ENCODE measurements at regions not wholly inside any gene's neighbourhood (a gene's known extent, or its start where the extent isn't known, plus 50 kb on each side); places are given as distances from the start of the nearest gene placed in this dataset.

DNA sequence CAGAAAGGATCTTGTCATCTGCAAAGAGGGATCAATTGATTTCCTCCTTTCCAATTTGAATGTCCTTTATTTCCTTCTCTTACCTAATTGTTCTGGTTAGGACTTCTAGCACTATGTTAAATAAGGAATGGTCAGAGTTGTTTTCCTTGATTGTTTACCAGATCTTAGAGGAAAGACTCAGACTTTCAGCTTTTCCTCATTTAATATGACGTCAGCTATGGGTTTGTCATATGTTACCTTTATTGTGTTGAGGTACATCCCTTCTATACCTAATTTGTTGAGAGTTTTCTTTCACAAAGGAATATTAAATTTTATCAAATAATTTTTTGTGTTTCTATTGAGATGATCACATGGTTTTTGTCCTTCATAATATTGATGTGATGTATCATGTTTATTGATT is 656.5 kb upstream of the GRAMD2B start:
- H3K9me3 Mint-ChIP-seq: peaks cover 8 to 25% (median 13%) of the 10 kb centered on the region in 3 donors
- H3K4me1 ChIP-seq (ENCODE audit: control insufficient read depth in 1 of 2, extremely low read depth in 1 of 2, insufficient read depth in 2 of 2, low read length in 2 of 2): no peaks in the 10 kb centered on the region
- ChIA-PET CTCF (no interaction called here), POLR2A (no interaction called here)
- no peak overlapping the region for H3K4me3 Mint-ChIP-seq
- H3K27me3 Mint-ChIP-seq: no peaks in the 10 kb centered on the region
- H3K36me3 Mint-ChIP-seq: no peaks in the 10 kb centered on the region
- H3K27ac ChIP-seq (ENCODE audit: low read length): no peak overlapping the region
- DNase-seq: no peak
- H3K4me3 ChIP-seq (ENCODE audit: control insufficient read depth in 1 of 2, extremely low read depth in 1 of 2, low read length in 1 of 2): no peak overlapping the region
- H3K9me3 ChIP-seq: no peaks in the 10 kb centered on the region
- no peak for ATAC-seq (replicated peaks in 1 of 4)
- H3K4me1 Mint-ChIP-seq: no peaks in the 10 kb centered on the region
- H3K36me3 ChIP-seq (ENCODE audit: control insufficient read depth in 2 of 2, extremely low read depth in 1 of 2, insufficient read depth in 1 of 2, low read length in 1 of 2): no peaks in the 10 kb centered on the region
- H3K27ac Mint-ChIP-seq: no peak overlapping the region
- no peaks in the 10 kb centered on the region for H3K27me3 ChIP-seq (replicated peaks in 1 of 2; ENCODE audit: control insufficient read depth in 2 of 2, extremely low read depth in 1 of 2, insufficient read depth in 2 of 2, low read length in 1 of 2)
- no CpG with 5 or more reads among the region's 1 CpG for WGBS (ENCODE audit: insufficient coverage)

DNA sequence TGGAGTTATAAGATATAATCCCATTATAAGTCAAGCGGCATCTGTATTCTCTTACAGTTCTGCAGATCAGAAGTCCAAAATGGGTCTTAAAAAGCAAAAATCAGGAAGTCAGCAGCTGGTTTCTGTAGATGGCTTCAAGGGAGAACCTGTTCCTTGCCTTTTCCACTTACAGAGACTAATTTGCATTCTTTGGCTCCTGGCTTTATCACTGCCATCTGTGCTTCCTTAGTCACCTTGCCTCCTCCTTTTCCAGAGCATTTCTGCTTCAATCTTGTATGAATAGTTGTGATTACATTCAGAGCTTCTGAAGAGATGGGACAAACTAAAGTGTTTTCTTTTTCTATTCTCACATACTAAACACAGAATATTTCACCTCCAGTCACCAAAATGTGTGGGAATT is 647.3 kb upstream of the GRAMD2B start:
- no peak overlapping the region for H3K4me3 Mint-ChIP-seq
- H3K27ac Mint-ChIP-seq: no peak overlapping the region
- DNase-seq (no peak), ATAC-seq (replicated peaks in 1 of 4) (no peak)
- Histone ChIP-seq H3K4me3 (ENCODE audit: control insufficient read depth in 1 of 2, extremely low read depth in 1 of 2, low read length in 1 of 2) (no peak overlapping the region), H3K36me3 (ENCODE audit: control insufficient read depth in 2 of 2, extremely low read depth in 1 of 2, insufficient read depth in 1 of 2, low read length in 1 of 2) (no peaks in the 10 kb centered on the region), H3K27me3 (replicated peaks in 1 of 2; ENCODE audit: control insufficient read depth in 2 of 2, extremely low read depth in 1 of 2, insufficient read depth in 2 of 2, low read length in 1 of 2) (no peaks in the 10 kb centered on the region), H3K4me1 (ENCODE audit: control insufficient read depth in 1 of 2, extremely low read depth in 1 of 2, insufficient read depth in 2 of 2, low read length in 2 of 2) (no peaks in the 10 kb centered on the region), H3K27ac (ENCODE audit: low read length) (no peak overlapping the region), H3K9me3 (no peaks in the 10 kb centered on the region)
- H3K27me3 Mint-ChIP-seq: no peaks in the 10 kb centered on the region
- ChIA-PET CTCF (no interaction called here), POLR2A (no interaction called here)
- no peaks in the 10 kb centered on the region for H3K36me3 Mint-ChIP-seq
- 80% methylated on average over 1 of the region's 1 CpG for WGBS (ENCODE audit: insufficient coverage)
- H3K4me1 Mint-ChIP-seq: no peaks in the 10 kb centered on the region
- H3K9me3 Mint-ChIP-seq: peaks cover 5 to 17% (median 8%) of the 10 kb centered on the region in 3 donors

DNA sequence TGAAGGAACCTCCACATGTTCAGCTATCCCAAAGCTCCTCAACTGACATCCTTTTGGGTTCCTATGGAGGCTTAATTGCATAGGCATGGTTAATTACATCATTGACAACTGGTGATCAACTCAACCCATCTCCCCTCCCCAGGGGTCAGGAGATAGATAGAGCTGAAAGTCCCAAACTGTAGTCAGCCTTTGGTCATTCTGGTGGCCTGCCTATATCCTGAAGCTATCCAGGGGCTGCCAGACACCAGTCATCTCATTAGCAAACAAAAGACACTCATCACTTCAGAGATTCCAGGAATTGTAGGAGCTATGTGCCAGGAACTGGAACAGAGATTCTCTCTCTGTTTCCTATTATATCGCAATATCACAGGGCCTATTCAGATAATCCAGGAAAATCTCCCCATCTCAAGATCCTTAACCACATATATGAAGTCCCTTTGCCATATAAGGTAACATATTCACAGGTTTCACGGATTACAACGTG is 646.5 kb upstream of the GRAMD2B start:
- Mint-ChIP-seq H3K27me3 (no peaks in the 10 kb centered on the region), H3K27ac (no peak overlapping the region), H3K4me3 (no peak overlapping the region), H3K4me1 (no peaks in the 10 kb centered on the region), H3K36me3 (no peaks in the 10 kb centered on the region), H3K9me3 (peaks cover 5 to 17% (median 8%) of the 10 kb centered on the region in 3 donors)
- ChIA-PET CTCF (no interaction called here), POLR2A (no interaction called here)
- no peak for DNase-seq
- Histone ChIP-seq H3K9me3 (no peaks in the 10 kb centered on the region), H3K4me1 (ENCODE audit: control insufficient read depth in 1 of 2, extremely low read depth in 1 of 2, insufficient read depth in 2 of 2, low read length in 2 of 2) (no peaks in the 10 kb centered on the region), H3K27ac (ENCODE audit: low read length) (no peak overlapping the region), H3K36me3 (ENCODE audit: control insufficient read depth in 2 of 2, extremely low read depth in 1 of 2, insufficient read depth in 1 of 2, low read length in 1 of 2) (no peaks in the 10 kb centered on the region), H3K4me3 (ENCODE audit: control insufficient read depth in 1 of 2, extremely low read depth in 1 of 2, low read length in 1 of 2) (no peak overlapping the region), H3K27me3 (replicated peaks in 1 of 2; ENCODE audit: control insufficient read depth in 2 of 2, extremely low read depth in 1 of 2, insufficient read depth in 2 of 2, low read length in 1 of 2) (no peaks in the 10 kb centered on the region)
- WGBS (ENCODE audit: insufficient coverage): no CpG with 5 or more reads among the region's 3 CpGs
- ATAC-seq (replicated peaks in 1 of 4): no peak

DNA sequence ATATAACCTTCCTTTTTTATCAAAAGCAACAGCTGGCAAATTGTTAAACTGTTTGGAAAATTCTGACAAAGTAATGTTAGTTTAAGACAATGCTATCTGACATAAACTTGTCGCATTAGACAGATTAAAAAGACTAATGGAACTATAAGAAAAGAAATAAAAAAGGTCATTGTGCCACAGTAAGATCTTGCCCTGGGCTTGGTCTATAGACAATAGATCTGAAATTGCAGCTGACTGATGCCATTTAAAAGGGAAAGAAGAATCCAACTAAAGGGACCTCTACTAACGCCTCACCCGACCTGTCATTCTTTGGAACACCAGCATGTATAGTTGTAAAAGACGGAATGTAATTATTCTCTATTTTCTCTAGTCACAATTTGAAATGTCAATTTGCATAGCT is 644.4 kb upstream of the GRAMD2B start:
- Mint-ChIP-seq H3K27me3 (no peaks in the 10 kb centered on the region), H3K4me1 (no peaks in the 10 kb centered on the region), H3K27ac (no peak overlapping the region), H3K9me3 (peaks cover 7 to 14% (median 7%) of the 10 kb centered on the region in 3 donors), H3K4me3 (no peak overlapping the region), H3K36me3 (no peaks in the 10 kb centered on the region)
- H3K9me3 ChIP-seq: no peaks in the 10 kb centered on the region
- POLR2A ChIA-PET: no interaction called here
- CTCF ChIA-PET: no interaction called here
- DNase-seq (no peak), ATAC-seq (replicated peaks in 1 of 4) (no peak)
- H3K36me3 ChIP-seq (ENCODE audit: control insufficient read depth in 2 of 2, extremely low read depth in 1 of 2, insufficient read depth in 1 of 2, low read length in 1 of 2): no peaks in the 10 kb centered on the region
- WGBS (ENCODE audit: insufficient coverage): 100% methylated on average over 1 of the region's 4 CpGs
- no peak overlapping the region for H3K4me3 ChIP-seq (ENCODE audit: control insufficient read depth in 1 of 2, extremely low read depth in 1 of 2, low read length in 1 of 2)
- H3K27me3 ChIP-seq (replicated peaks in 1 of 2; ENCODE audit: control insufficient read depth in 2 of 2, extremely low read depth in 1 of 2, insufficient read depth in 2 of 2, low read length in 1 of 2): no peaks in the 10 kb centered on the region
- no peaks in the 10 kb centered on the region for H3K4me1 ChIP-seq (ENCODE audit: control insufficient read depth in 1 of 2, extremely low read depth in 1 of 2, insufficient read depth in 2 of 2, low read length in 2 of 2)
- H3K27ac ChIP-seq (ENCODE audit: low read length): no peak overlapping the region

DNA sequence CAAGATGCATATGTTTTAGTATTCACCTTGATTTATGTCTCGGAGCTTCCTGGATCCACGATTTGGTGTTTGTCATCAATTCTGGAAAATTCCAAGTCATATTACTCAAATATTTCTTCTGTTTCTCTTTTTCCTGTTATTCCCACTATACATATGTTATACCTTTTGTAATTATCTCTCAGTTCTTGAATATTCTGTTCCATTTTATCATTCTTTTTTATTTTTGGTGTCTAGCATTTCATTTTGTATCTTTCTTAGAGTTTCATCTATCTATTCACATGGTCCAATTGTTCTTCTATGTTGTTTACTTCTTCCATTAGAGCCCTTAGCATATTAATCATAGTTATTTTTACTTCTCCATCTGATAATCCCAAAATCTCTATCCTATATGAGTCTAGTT is 637.8 kb upstream of the GRAMD2B start:
- Mint-ChIP-seq H3K27me3 (no peaks in the 10 kb centered on the region), H3K4me3 (no peak overlapping the region), H3K9me3 (peaks cover 4 to 7% (median 5%) of the 10 kb centered on the region in 3 donors), H3K4me1 (no peaks in the 10 kb centered on the region), H3K27ac (no peak overlapping the region), H3K36me3 (no peaks in the 10 kb centered on the region)
- Histone ChIP-seq H3K4me1 (ENCODE audit: control insufficient read depth in 1 of 2, extremely low read depth in 1 of 2, insufficient read depth in 2 of 2, low read length in 2 of 2) (no peaks in the 10 kb centered on the region), H3K27me3 (replicated peaks in 1 of 2; ENCODE audit: control insufficient read depth in 2 of 2, extremely low read depth in 1 of 2, insufficient read depth in 2 of 2, low read length in 1 of 2) (no peaks in the 10 kb centered on the region), H3K36me3 (ENCODE audit: control insufficient read depth in 2 of 2, extremely low read depth in 1 of 2, insufficient read depth in 1 of 2, low read length in 1 of 2) (no peaks in the 10 kb centered on the region), H3K9me3 (no peaks in the 10 kb centered on the region), H3K4me3 (ENCODE audit: control insufficient read depth in 1 of 2, extremely low read depth in 1 of 2, low read length in 1 of 2) (no peak overlapping the region), H3K27ac (ENCODE audit: low read length) (no peak overlapping the region)
- ChIA-PET CTCF (no interaction called here), POLR2A (no interaction called here)
- WGBS (ENCODE audit: insufficient coverage): no CpG with 5 or more reads among the region's 2 CpGs
- DNase-seq (no peak), ATAC-seq (replicated peaks in 1 of 4) (no peak)

DNA sequence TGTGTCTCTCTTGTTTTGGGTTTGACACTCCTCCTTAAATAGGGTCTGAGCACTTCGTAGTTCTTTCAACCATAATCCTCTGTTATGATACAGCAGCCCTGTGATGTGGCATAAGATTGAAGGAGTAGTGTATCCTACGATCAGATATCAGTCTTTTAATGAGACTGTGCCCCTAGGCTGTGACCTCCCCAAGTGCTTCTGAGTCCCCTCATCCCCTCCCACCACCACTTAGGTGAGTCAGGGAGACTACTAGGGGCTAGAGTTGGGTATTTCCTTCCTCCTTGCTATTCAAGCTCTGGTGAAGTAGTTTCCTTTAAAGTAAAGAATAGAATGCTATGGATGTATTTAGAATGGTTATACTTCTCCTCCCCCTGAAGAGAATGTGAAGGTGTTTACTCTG is 637.2 kb upstream of the GRAMD2B start:
- WGBS (ENCODE audit: insufficient coverage): no CpG with 5 or more reads among the region's 2 CpGs
- ATAC-seq (replicated peaks in 1 of 4): no peak
- Mint-ChIP-seq H3K27ac (no peak overlapping the region), H3K36me3 (no peaks in the 10 kb centered on the region), H3K4me3 (no peak overlapping the region), H3K4me1 (no peaks in the 10 kb centered on the region), H3K9me3 (peaks cover 4 to 7% (median 5%) of the 10 kb centered on the region in 3 donors), H3K27me3 (no peaks in the 10 kb centered on the region)
- ChIA-PET POLR2A (no interaction called here), CTCF (no interaction called here)
- Histone ChIP-seq H3K36me3 (ENCODE audit: control insufficient read depth in 2 of 2, extremely low read depth in 1 of 2, insufficient read depth in 1 of 2, low read length in 1 of 2) (no peaks in the 10 kb centered on the region), H3K27ac (ENCODE audit: low read length) (no peak overlapping the region), H3K4me3 (ENCODE audit: control insufficient read depth in 1 of 2, extremely low read depth in 1 of 2, low read length in 1 of 2) (no peak overlapping the region), H3K9me3 (no peaks in the 10 kb centered on the region), H3K4me1 (ENCODE audit: control insufficient read depth in 1 of 2, extremely low read depth in 1 of 2, insufficient read depth in 2 of 2, low read length in 2 of 2) (no peaks in the 10 kb centered on the region), H3K27me3 (replicated peaks in 1 of 2; ENCODE audit: control insufficient read depth in 2 of 2, extremely low read depth in 1 of 2, insufficient read depth in 2 of 2, low read length in 1 of 2) (no peaks in the 10 kb centered on the region)
- no peak for DNase-seq

DNA sequence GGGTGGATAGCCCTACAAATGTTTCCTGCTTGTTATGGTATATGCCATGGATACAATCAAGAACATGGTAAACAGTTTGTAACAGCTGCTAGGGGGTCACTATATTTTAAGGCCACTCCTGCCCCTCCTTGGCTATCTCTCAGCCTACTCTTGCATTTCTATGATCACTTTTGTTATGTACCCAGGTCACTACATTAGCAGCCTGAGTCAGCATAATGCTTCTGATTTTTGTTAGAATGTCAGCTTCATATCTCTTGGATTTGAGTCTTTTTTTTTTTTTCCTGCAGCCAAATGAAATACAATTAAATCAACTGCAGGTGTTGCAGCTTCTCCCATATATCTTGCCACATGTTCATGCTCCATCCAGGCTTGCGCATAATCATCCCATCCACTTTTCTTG is 629.7 kb upstream of the GRAMD2B start:
- Histone ChIP-seq H3K27ac (ENCODE audit: low read length) (no peak overlapping the region), H3K4me1 (ENCODE audit: control insufficient read depth in 1 of 2, extremely low read depth in 1 of 2, insufficient read depth in 2 of 2, low read length in 2 of 2) (no peaks in the 10 kb centered on the region), H3K9me3 (no peaks in the 10 kb centered on the region), H3K4me3 (ENCODE audit: control insufficient read depth in 1 of 2, extremely low read depth in 1 of 2, low read length in 1 of 2) (no peak overlapping the region), H3K36me3 (ENCODE audit: control insufficient read depth in 2 of 2, extremely low read depth in 1 of 2, insufficient read depth in 1 of 2, low read length in 1 of 2) (no peaks in the 10 kb centered on the region), H3K27me3 (replicated peaks in 1 of 2; ENCODE audit: control insufficient read depth in 2 of 2, extremely low read depth in 1 of 2, insufficient read depth in 2 of 2, low read length in 1 of 2) (no peaks in the 10 kb centered on the region)
- POLR2A ChIA-PET: no interaction called here
- Mint-ChIP-seq H3K4me1 (no peaks in the 10 kb centered on the region), H3K4me3 (no peak overlapping the region), H3K9me3 (peaks cover 6 to 20% (median 15%) of the 10 kb centered on the region in 3 donors), H3K27me3 (no peaks in the 10 kb centered on the region), H3K27ac (no peak overlapping the region), H3K36me3 (no peaks in the 10 kb centered on the region)
- WGBS (ENCODE audit: insufficient coverage): 67% methylated on average over 1 of the region's 1 CpG
- no peak for DNase-seq
- CTCF ChIA-PET: no interaction called here
- no peak for ATAC-seq (replicated peaks in 1 of 4)

Data from T-cell (primary cell).